Fibroblast of pulmonary artery (primary cell): ENCODE measurements at regions not wholly inside any gene's neighbourhood (a gene's known extent, or its start where the extent isn't known, plus 50 kb on each side); places are given as distances from the start of the nearest gene placed in this dataset.

Experiments
- DNase-seq: peaks from one replicate; pipeline ENCODE4 v3.0.0-alpha.2; 2010; ENCODE audit warnings: low read depth
- H3K4me3 ChIP-seq: replicated peaks from 2 replicates; pipeline ENCODE4 v1.5.1; 2011; ENCODE audit warnings: low read depth, mild to moderate bottlenecking, control low read depth, low read length, moderate library complexity
- CTCF ChIP-seq: IDR thresholded peaks from 2 replicates; pipeline ENCODE4 v1.5.1; 2011; ENCODE audit warnings: mild to moderate bottlenecking, control low read depth, low read length, inconsistent platforms; ENCODE audit errors: missing control alignments

GRCh38 chr6:151731313-151731712 lies 76.2 kb upstream of the ESR1 start:
- TF ChIP-seq CTCF: no peak
- no peak for DNase-seq
- H3K4me3 ChIP-seq: no peak overlapping the region

- DNase-seq: no peak
- TF ChIP-seq CTCF: no peak
- no peak overlapping the region for H3K4me3 ChIP-seq
Measured at GRCh38 chr6:151733680-151734320, 73.7 kb upstream of the ESR1 start.

GRCh38 chr6:151738267-151738666 lies 69.2 kb upstream of the ESR1 start:
- no peak for TF ChIP-seq CTCF
- DNase-seq: no peak
- H3K4me3 ChIP-seq: no peak overlapping the region

GRCh38 chr6:151738960-151739359 lies 68.5 kb upstream of the ESR1 start:
- no peak overlapping the region for H3K4me3 ChIP-seq
- DNase-seq: no peak
- TF ChIP-seq CTCF: no peak

- DNase-seq: no peak
- TF ChIP-seq CTCF: no peak
Measured at GRCh38 chr6:151740820-151741219, 66.7 kb upstream of the ESR1 start.

GRCh38 chr6:151747896-151748295 lies 59.6 kb upstream of the ESR1 start:
- DNase-seq: no peak
- TF ChIP-seq CTCF: no peak
- no peak overlapping the region for H3K4me3 ChIP-seq

More at GRCh38 chr6:151740820-151741219, 66.7 kb upstream of the ESR1 start:
- no peak overlapping the region for H3K4me3 ChIP-seq

GRCh38 chr6:151749341-151749740 lies 58.1 kb upstream of the ESR1 start:
- no peak for DNase-seq
- TF ChIP-seq CTCF: no peak
- no peak overlapping the region for H3K4me3 ChIP-seq
